ENCODE measurements at regions not wholly inside any gene's neighbourhood (a gene's known extent, or its start where the extent isn't known, plus 50 kb on each side); places are given as distances from the start of the nearest gene placed in this dataset.

DNA sequence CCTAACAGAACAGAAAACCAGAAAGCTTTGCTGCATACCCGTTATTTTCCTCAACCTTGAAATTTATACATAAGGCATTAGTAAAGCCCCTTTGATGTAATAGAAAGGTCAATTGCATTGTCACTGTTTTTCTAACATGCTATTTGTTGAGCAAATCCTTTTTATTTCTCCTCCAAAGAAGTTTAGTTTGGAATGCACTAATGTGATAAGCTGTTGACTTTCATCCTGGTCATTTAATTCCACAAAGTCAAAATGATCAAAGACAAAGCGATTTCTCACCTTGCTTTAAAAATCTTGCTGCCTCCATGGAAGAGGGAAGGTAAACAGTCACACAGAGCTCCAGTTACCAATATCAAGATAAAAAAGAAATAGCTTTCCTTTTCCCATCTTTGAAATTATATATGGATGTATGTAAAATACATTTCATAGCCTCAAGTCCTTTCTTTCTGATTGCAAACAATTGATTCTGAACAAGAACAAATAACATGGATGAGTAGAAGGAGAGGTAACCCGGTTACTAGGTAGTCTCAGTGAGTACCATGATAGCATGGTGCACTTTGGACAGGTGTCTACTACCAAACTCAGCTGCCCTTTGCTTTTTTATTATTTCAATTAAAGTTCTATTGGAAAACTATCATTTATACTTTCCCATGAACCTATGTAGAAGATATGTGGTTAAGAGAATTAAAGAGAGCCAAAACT is 452.7 kb downstream of the STK39 start:
- no peak overlapping the region for H3K9ac ChIP-seq (ENCODE audit: low read depth, low read length)
- H3K27me3 ChIP-seq (ENCODE audit: control insufficient read depth, insufficient read depth, low read length): no peaks in the 10 kb centered on the region
- peaks cover 35% of the 10 kb centered on the region for H3K4me1 ChIP-seq (ENCODE audit: control insufficient read depth, insufficient read depth, low read length)
- H3K9me3 ChIP-seq (ENCODE audit: control insufficient read depth, insufficient read depth, low read length): no peaks in the 10 kb centered on the region
- no peak overlapping the region for H3K27ac ChIP-seq (ENCODE audit: low read depth, low read length)
- H3K36me3 ChIP-seq (ENCODE audit: control insufficient read depth, insufficient read depth, low read length): no peaks in the 10 kb centered on the region
- no peak overlapping the region for H3K4me3 ChIP-seq (ENCODE audit: low read depth, low read length)

GRCh38 chr2:167793725-167794124 is 453.7 kb downstream of the STK39 start:
- Histone ChIP-seq H3K4me1 (ENCODE audit: control insufficient read depth, insufficient read depth, low read length) (peaks cover 35% of the 10 kb centered on the region), H3K36me3 (ENCODE audit: control insufficient read depth, insufficient read depth, low read length) (no peaks in the 10 kb centered on the region), H3K27ac (ENCODE audit: low read depth, low read length) (no peak overlapping the region)

GRCh38 chr2:167792126-167792525 is 455.3 kb downstream of the STK39 start:
- Histone ChIP-seq H3K9ac (ENCODE audit: low read depth, low read length) (peak overlapping the region; percentile 52; the same call in 1 of the 2 replicates), H3K27ac (ENCODE audit: low read depth, low read length) (peak overlapping the region; percentile 80), H3K36me3 (ENCODE audit: control insufficient read depth, insufficient read depth, low read length) (no peaks in the 10 kb centered on the region), H3K9me3 (ENCODE audit: control insufficient read depth, insufficient read depth, low read length) (no peaks in the 10 kb centered on the region), H3K4me3 (ENCODE audit: low read depth, low read length) (peak overlapping the region; percentile 16; the same call in 1 of the 2 replicates), H3K4me1 (ENCODE audit: control insufficient read depth, insufficient read depth, low read length) (peaks cover 35% of the 10 kb centered on the region), H3K27me3 (ENCODE audit: control insufficient read depth, insufficient read depth, low read length) (no peaks in the 10 kb centered on the region)

More at GRCh38 chr2:167793725-167794124, 453.7 kb downstream of the STK39 start:
- Histone ChIP-seq H3K4me3 (ENCODE audit: low read depth, low read length) (no peak overlapping the region), H3K27me3 (ENCODE audit: control insufficient read depth, insufficient read depth, low read length) (no peaks in the 10 kb centered on the region), H3K9me3 (ENCODE audit: control insufficient read depth, insufficient read depth, low read length) (no peaks in the 10 kb centered on the region), H3K9ac (ENCODE audit: low read depth, low read length) (no peak overlapping the region)

DNA sequence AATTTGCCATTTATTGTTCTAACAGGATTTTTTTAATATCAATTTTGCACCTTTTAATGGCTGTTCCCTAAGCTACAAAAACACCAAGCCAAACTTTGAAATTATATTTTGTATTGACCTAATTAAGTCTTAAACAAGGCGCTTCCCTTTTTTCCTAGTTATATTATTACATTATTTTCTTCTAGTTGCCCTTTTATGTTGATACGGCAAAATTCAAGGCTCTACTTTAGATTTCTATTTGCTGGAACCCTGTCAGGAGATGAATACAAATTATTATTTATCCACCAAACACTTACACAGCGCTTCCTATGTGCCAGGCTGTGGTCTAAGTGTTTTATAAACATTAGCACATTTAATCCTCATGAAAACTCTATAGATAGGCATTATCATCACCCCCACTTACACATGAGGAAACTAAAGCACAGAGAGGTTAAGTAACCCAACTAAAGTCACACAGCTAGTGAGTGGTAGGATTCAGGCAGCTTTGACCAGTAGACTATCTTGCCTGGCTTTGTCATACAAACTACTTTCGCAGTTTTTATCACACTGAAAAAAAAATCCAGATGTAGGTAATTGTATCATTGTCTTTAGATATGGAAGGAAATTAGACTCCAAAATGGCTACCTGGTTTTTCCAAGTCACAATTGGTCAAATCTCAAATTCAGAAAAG is 456.5 kb downstream of the STK39 start:
- no peak overlapping the region; the same call in 1 of the 2 replicates for H3K9ac ChIP-seq (ENCODE audit: low read depth, low read length)
- H3K27me3 ChIP-seq (ENCODE audit: control insufficient read depth, insufficient read depth, low read length): no peaks in the 10 kb centered on the region
- no peaks in the 10 kb centered on the region for H3K9me3 ChIP-seq (ENCODE audit: control insufficient read depth, insufficient read depth, low read length)
- H3K27ac ChIP-seq (ENCODE audit: low read depth, low read length): peak overlapping the region; percentile 80
- no peak overlapping the region for H3K4me3 ChIP-seq (ENCODE audit: low read depth, low read length)
- peaks cover 37% of the 10 kb centered on the region for H3K4me1 ChIP-seq (ENCODE audit: control insufficient read depth, insufficient read depth, low read length)
- no peaks in the 10 kb centered on the region for H3K36me3 ChIP-seq (ENCODE audit: control insufficient read depth, insufficient read depth, low read length)

DNA sequence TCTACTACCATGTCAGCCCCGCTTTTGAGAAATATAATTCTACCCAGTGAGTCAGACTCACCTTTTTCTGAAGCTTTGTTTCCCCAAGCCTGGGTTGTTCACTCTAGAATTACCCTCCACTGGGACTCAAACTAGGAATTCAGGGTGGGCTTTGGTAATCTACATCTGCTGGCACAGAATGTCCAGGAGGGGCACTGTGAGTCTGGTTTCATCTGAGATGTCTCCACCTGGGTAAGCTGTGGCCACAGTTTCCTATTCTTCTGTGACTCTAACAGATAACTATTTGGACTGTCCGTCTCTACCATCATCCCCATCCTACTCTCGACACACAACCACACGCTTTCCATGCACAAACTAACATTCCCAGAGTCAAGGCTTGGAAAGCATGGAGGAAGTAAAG is 457.2 kb downstream of the STK39 start:
- H3K4me3 ChIP-seq (ENCODE audit: low read depth, low read length): no peak overlapping the region
- H3K4me1 ChIP-seq (ENCODE audit: control insufficient read depth, insufficient read depth, low read length): peaks cover 44% of the 10 kb centered on the region
- no peaks in the 10 kb centered on the region for H3K9me3 ChIP-seq (ENCODE audit: control insufficient read depth, insufficient read depth, low read length)
- H3K27me3 ChIP-seq (ENCODE audit: control insufficient read depth, insufficient read depth, low read length): no peaks in the 10 kb centered on the region
- no peak overlapping the region for H3K9ac ChIP-seq (ENCODE audit: low read depth, low read length)
- H3K27ac ChIP-seq (ENCODE audit: low read depth, low read length): no peak overlapping the region
- H3K36me3 ChIP-seq (ENCODE audit: control insufficient read depth, insufficient read depth, low read length): no peaks in the 10 kb centered on the region

DNA sequence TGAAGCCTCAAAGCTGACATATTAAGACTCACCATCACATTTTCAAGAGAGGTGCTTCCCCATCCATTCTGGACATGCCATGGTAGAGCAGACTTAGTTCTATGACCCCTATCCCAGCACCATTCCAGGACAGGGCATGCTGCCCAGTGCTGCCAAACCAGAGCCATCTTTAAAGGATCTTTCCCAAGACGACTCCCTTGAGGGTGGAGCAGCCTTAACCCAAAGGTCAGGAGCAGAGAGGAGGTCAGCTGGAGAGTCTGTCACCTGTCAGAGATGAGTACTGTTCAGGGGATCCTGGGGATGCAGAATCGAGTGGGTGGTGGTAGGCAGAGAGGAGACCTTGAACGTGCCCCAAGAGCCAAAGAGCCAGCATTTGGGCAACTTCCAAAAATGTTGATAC is 459.8 kb downstream of the STK39 start:
- H3K27me3 ChIP-seq (ENCODE audit: control insufficient read depth, insufficient read depth, low read length): no peaks in the 10 kb centered on the region
- H3K27ac ChIP-seq (ENCODE audit: low read depth, low read length): no peak overlapping the region
- H3K9ac ChIP-seq (ENCODE audit: low read depth, low read length): no peak overlapping the region
- H3K36me3 ChIP-seq (ENCODE audit: control insufficient read depth, insufficient read depth, low read length): no peaks in the 10 kb centered on the region
- H3K9me3 ChIP-seq (ENCODE audit: control insufficient read depth, insufficient read depth, low read length): no peaks in the 10 kb centered on the region
- peaks cover 41% of the 10 kb centered on the region for H3K4me1 ChIP-seq (ENCODE audit: control insufficient read depth, insufficient read depth, low read length)
- no peak overlapping the region for H3K4me3 ChIP-seq (ENCODE audit: low read depth, low read length)

DNA sequence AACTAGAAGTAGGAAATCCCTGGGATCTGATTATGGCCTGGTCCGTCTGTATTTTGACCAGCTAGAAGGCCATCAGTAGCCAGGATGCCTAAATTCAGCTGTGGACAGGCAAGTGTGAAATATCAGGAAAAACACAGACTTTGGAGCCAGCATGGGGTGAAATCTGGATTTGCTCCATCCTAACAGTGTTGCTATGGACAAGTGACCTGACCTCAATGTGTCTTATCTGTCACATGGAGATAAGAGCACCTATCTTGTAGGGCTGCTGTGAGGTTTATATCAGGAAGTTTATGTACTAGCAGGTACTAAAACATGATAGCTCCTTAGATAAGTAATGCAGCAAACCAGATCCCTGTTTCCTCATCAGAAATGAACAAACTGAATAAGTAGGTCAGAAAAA is 460.4 kb downstream of the STK39 start:
- no peaks in the 10 kb centered on the region for H3K9me3 ChIP-seq (ENCODE audit: control insufficient read depth, insufficient read depth, low read length)
- H3K4me1 ChIP-seq (ENCODE audit: control insufficient read depth, insufficient read depth, low read length): peaks cover 35% of the 10 kb centered on the region
- H3K27ac ChIP-seq (ENCODE audit: low read depth, low read length): no peak overlapping the region

GRCh38 chr2:167785606-167786216 is 461.7 kb downstream of the STK39 start:
- Histone ChIP-seq H3K9me3 (ENCODE audit: control insufficient read depth, insufficient read depth, low read length) (no peaks in the 10 kb centered on the region), H3K4me3 (ENCODE audit: low read depth, low read length) (no peak overlapping the region), H3K4me1 (ENCODE audit: control insufficient read depth, insufficient read depth, low read length) (peaks cover 27% of the 10 kb centered on the region), H3K9ac (ENCODE audit: low read depth, low read length) (no peak overlapping the region), H3K36me3 (ENCODE audit: control insufficient read depth, insufficient read depth, low read length) (no peaks in the 10 kb centered on the region), H3K27ac (ENCODE audit: low read depth, low read length) (peak overlapping the region; percentile 87), H3K27me3 (ENCODE audit: control insufficient read depth, insufficient read depth, low read length) (no peaks in the 10 kb centered on the region)

More for the DNA sequence above, 460.4 kb downstream of the STK39 start:
- Histone ChIP-seq H3K36me3 (ENCODE audit: control insufficient read depth, insufficient read depth, low read length) (no peaks in the 10 kb centered on the region), H3K4me3 (ENCODE audit: low read depth, low read length) (no peak overlapping the region), H3K27me3 (ENCODE audit: control insufficient read depth, insufficient read depth, low read length) (no peaks in the 10 kb centered on the region), H3K9ac (ENCODE audit: low read depth, low read length) (no peak overlapping the region)

GRCh38 chr2:167784084-167784425 is 463.3 kb downstream of the STK39 start:
- Histone ChIP-seq H3K36me3 (ENCODE audit: control insufficient read depth, insufficient read depth, low read length) (no peaks in the 10 kb centered on the region), H3K27ac (ENCODE audit: low read depth, low read length) (peak overlapping the region; percentile 78), H3K9ac (ENCODE audit: low read depth, low read length) (no peak overlapping the region), H3K4me3 (ENCODE audit: low read depth, low read length) (no peak overlapping the region), H3K27me3 (ENCODE audit: control insufficient read depth, insufficient read depth, low read length) (no peaks in the 10 kb centered on the region), H3K4me1 (ENCODE audit: control insufficient read depth, insufficient read depth, low read length) (peaks cover 27% of the 10 kb centered on the region), H3K9me3 (ENCODE audit: control insufficient read depth, insufficient read depth, low read length) (no peaks in the 10 kb centered on the region)

- no peaks in the 10 kb centered on the region for H3K9me3 ChIP-seq (ENCODE audit: control insufficient read depth, insufficient read depth, low read length)
- no peaks in the 10 kb centered on the region for H3K27me3 ChIP-seq (ENCODE audit: control insufficient read depth, insufficient read depth, low read length)
- peak overlapping the region; percentile 78 for H3K27ac ChIP-seq (ENCODE audit: low read depth, low read length)
- no peak overlapping the region for H3K4me3 ChIP-seq (ENCODE audit: low read depth, low read length)
- no peaks in the 10 kb centered on the region for H3K36me3 ChIP-seq (ENCODE audit: control insufficient read depth, insufficient read depth, low read length)
- H3K4me1 ChIP-seq (ENCODE audit: control insufficient read depth, insufficient read depth, low read length): peaks cover 27% of the 10 kb centered on the region
- no peak overlapping the region for H3K9ac ChIP-seq (ENCODE audit: low read depth, low read length)
Observed at GRCh38 chr2:167783261-167784083, 463.9 kb downstream of the STK39 start.

Data from HUES48 (cell line).